ENCODE measurements at regions not wholly inside any gene's neighbourhood (a gene's known extent, or its start where the extent isn't known, plus 50 kb on each side); places are given as distances from the start of the nearest gene placed in this dataset.

GRCh38 chr22:48372390-48372789, 1455.3 kb downstream of the BRD1 start:
- Histone ChIP-seq H3K4me3 (no peak overlapping the region), H3K9ac (ENCODE audit: insufficient read length) (no peak overlapping the region), H3K27ac (no peak overlapping the region), H3K9me3 (ENCODE audit: low read depth, low read length) (no peaks in the 10 kb centered on the region), H3K36me3 (ENCODE audit: insufficient read depth, low read length) (no peaks in the 10 kb centered on the region)
- TF ChIP-seq EZH2 (IDR thresholded peaks at IDR 0.05): no peak
- TF ChIP-seq FOXP2 (optimal IDR thresholded peaks at IDR 0.05; ENCODE audit: control extremely low read depth, extremely low read length, insufficient read depth): no peak
- TF ChIP-seq POLR2AphosphoS5 (IDR thresholded peaks at IDR 0.05; ENCODE audit: borderline replicate concordance, low read depth, low read length): no peak
- no peak for DNase-seq (ENCODE audit: low read depth, low spot score)

DNA sequence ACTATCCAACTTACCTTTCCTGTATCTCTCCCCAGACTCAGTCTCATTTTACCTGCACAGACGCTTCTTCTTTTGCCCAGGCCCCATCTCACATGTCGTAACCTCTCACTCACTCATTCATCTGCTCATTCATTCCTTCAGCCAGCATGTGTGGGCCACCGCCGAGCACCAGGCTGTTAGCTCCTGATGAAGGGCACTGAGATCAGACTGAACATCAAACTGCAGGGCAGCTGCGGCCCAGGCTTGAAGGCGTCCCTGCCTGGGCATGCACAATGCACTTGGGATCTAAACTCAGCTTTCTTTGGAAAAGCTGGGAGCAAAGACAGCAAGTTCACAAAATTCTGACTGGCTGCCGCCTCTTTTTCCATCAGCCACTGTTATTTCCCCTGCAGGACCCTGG, 1456.3 kb downstream of the BRD1 start:
- TF ChIP-seq POLR2AphosphoS5 (IDR thresholded peaks at IDR 0.05; ENCODE audit: borderline replicate concordance, low read depth, low read length) (no peak), FOXP2 (optimal IDR thresholded peaks at IDR 0.05; ENCODE audit: control extremely low read depth, extremely low read length, insufficient read depth) (no peak), EZH2 (IDR thresholded peaks at IDR 0.05) (no peak)
- Histone ChIP-seq H3K36me3 (ENCODE audit: insufficient read depth, low read length) (no peaks in the 10 kb centered on the region), H3K9me3 (ENCODE audit: low read depth, low read length) (no peaks in the 10 kb centered on the region), H3K27ac (no peak overlapping the region), H3K9ac (ENCODE audit: insufficient read length) (no peak overlapping the region), H3K4me3 (no peak overlapping the region)
- no peak for DNase-seq (ENCODE audit: low read depth, low spot score)

DNA sequence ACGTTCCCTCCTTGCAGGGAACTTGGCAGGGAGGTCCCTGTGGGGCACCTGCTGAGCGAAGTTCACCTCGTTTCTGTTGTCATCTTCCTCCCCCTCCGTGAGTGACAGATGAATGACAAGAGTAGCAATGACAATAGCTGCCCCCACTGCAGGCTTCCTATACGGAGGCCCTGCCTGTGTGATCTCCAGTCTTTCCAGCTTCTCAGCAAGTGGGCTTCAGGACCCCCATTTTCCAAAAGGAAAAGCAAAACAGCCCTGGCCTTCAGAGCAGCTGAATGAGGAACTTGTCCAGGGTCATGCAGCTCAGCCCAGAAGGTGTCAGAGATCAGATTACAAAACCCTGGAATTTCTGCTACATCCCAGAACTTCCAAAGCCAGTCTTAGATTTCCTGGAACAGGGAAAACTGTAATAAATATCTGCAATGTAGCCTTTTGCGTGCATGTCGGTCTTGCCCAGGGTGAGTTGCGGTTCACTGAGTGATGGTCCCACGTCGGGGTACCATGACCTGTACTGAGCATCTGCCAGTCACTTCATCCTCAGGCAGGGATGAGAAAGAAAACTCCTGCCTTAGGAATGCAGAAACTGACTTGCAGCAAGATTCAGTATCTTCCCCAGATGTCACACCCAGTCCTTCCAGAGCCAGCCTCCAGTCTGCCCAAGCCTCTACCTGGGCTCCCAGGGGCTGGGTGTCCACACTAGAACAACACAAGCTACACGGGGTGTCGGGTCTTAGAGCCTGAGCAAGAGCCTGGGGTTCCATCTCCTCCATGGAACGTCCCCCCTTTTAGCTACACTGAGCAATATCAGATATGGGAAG, 1457.0 kb downstream of the BRD1 start:
- Histone ChIP-seq H3K36me3 (ENCODE audit: insufficient read depth, low read length) (no peaks in the 10 kb centered on the region), H3K9me3 (ENCODE audit: low read depth, low read length) (no peaks in the 10 kb centered on the region), H3K27ac (no peak overlapping the region), H3K9ac (ENCODE audit: insufficient read length) (no peak overlapping the region), H3K4me3 (no peak overlapping the region)
- TF ChIP-seq POLR2AphosphoS5 (IDR thresholded peaks at IDR 0.05; ENCODE audit: borderline replicate concordance, low read depth, low read length) (no peak), EZH2 (IDR thresholded peaks at IDR 0.05) (no peak), FOXP2 (optimal IDR thresholded peaks at IDR 0.05; ENCODE audit: control extremely low read depth, extremely low read length, insufficient read depth) (no peak)
- no peak for DNase-seq (ENCODE audit: low read depth, low spot score)

DNA sequence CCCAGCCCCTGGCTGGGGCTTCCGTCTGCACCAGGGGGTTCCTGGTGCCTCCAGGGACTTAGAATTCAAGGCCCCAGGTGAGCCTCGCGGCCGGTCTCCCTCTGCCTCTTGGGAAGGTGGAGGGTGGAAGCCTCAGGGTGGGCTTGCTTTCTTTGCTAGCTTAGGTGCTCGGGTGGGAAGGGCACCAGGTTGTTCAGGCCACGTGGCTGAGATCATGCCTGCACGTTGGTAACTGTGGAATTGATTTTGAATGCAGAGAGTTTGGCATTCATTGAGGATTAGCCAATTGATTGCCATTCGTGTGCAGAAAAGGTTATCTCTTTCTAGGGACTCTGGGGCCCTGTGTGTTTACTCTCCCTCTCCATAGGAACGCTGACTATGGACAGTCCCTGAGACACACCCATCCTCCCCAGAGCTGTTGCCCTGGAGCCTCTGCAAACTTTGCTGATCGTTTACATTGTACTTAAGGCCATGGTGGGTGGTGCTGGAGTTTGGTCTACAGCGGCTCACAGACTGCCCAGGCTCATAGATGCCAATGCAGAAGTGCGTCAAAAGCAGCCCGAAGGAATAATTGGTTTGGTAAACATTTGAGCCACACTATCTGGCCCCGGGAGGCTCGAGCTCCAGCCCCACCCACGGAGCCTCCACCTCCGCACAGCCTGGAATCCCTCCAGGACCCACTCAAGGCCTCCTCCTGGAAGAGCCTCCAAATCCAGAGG, 1457.7 kb downstream of the BRD1 start:
- H3K4me3 ChIP-seq: no peak overlapping the region
- H3K9me3 ChIP-seq (ENCODE audit: low read depth, low read length): no peaks in the 10 kb centered on the region
- H3K27ac ChIP-seq: no peak overlapping the region
- H3K36me3 ChIP-seq (ENCODE audit: insufficient read depth, low read length): no peaks in the 10 kb centered on the region
- H3K9ac ChIP-seq (ENCODE audit: insufficient read length): no peak overlapping the region
- no peak for TF ChIP-seq POLR2AphosphoS5 (IDR thresholded peaks at IDR 0.05; ENCODE audit: borderline replicate concordance, low read depth, low read length)
- TF ChIP-seq EZH2 (IDR thresholded peaks at IDR 0.05): no peak
- no peak for TF ChIP-seq FOXP2 (optimal IDR thresholded peaks at IDR 0.05; ENCODE audit: control extremely low read depth, extremely low read length, insufficient read depth)
- no peak for DNase-seq (ENCODE audit: low read depth, low spot score)

DNA sequence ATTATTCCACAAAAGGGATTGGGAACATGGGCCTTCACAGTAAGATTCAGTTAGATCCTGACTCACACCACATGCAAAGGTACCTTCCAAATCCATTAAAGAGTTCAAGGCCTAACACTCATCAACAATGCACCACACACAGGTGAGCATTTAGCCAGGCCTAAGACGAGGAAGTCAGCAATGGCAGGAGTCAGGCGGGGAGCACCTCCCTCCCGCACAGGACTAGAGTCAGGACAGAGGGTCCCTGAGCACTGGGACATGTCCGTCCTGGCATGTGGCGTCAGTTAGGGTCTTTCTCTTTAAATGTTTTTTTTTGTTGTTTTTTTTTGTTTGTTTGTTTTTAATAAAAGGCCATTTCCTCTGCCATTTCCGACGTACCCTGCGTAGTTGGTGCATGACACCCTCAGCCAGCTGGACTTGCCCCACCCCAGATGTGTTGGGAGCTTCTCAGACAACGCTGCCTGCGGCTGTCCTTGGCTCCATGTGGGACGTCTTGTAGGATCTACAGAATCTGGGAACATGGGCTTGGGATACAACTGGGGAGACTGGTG, 1458.6 kb downstream of the BRD1 start:
- H3K9ac ChIP-seq (ENCODE audit: insufficient read length): no peak overlapping the region
- H3K9me3 ChIP-seq (ENCODE audit: low read depth, low read length): no peaks in the 10 kb centered on the region
- no peak overlapping the region for H3K27ac ChIP-seq
- no peaks in the 10 kb centered on the region for H3K36me3 ChIP-seq (ENCODE audit: insufficient read depth, low read length)
- TF ChIP-seq FOXP2 (optimal IDR thresholded peaks at IDR 0.05; ENCODE audit: control extremely low read depth, extremely low read length, insufficient read depth): no peak
- H3K4me3 ChIP-seq: no peak overlapping the region
- DNase-seq (ENCODE audit: low read depth, low spot score): no peak

DNA sequence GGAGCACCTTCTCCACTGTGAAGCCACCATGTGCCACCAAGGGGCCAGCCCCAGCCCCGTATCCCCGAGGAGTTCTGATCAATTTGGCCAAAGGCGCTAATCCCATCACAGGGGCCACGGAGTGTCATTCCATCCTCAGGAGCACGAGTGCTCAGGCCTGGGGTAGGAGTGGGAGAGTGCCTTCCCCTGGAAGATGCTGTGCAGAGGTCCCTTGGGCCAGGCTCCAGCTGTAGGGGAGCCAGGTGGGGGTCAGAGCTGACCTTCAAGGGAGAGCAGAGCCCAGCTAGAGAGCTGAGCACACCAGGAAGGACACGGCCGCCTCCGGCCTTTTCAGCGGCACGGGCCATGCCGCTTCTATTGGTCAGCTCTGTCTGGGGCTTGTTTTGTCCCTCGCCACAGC, 1459.9 kb downstream of the BRD1 start:
- no peak for DNase-seq (ENCODE audit: low read depth, low spot score)
- H3K36me3 ChIP-seq (ENCODE audit: insufficient read depth, low read length): no peaks in the 10 kb centered on the region
- no peak overlapping the region for H3K4me3 ChIP-seq
- H3K9ac ChIP-seq (ENCODE audit: insufficient read length): no peak overlapping the region
- H3K27ac ChIP-seq: no peak overlapping the region
- TF ChIP-seq FOXP2 (optimal IDR thresholded peaks at IDR 0.05; ENCODE audit: control extremely low read depth, extremely low read length, insufficient read depth) (no peak), POLR2AphosphoS5 (IDR thresholded peaks at IDR 0.05; ENCODE audit: borderline replicate concordance, low read depth, low read length) (no peak), EZH2 (IDR thresholded peaks at IDR 0.05) (no peak)
- H3K9me3 ChIP-seq (ENCODE audit: low read depth, low read length): no peaks in the 10 kb centered on the region

DNA sequence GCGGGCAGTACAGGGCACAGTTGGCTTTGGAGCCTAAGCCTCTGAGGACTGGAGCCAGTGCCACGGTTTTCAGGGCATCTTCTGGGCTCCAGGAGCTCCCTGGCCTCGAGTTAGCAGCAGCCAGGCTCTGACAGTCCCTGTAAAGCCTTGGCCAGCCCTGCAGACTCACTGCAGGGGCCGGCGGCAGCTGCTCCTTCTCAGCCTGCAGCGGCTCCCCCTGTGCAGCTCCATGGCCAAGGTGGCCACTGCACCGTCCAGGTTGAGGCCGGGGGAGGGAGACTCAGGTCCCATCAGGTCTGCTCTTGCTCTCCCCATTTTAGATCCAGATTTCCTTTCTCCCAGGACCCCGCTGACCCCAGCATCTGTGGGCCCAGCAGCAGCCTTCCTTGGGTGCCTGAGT, 1461.1 kb downstream of the BRD1 start:
- Histone ChIP-seq H3K9me3 (ENCODE audit: low read depth, low read length) (no peaks in the 10 kb centered on the region), H3K4me3 (no peak overlapping the region), H3K27ac (no peak overlapping the region), H3K9ac (ENCODE audit: insufficient read length) (no peak overlapping the region), H3K36me3 (ENCODE audit: insufficient read depth, low read length) (no peaks in the 10 kb centered on the region)
- no peak for TF ChIP-seq POLR2AphosphoS5 (IDR thresholded peaks at IDR 0.05; ENCODE audit: borderline replicate concordance, low read depth, low read length)
- TF ChIP-seq FOXP2 (optimal IDR thresholded peaks at IDR 0.05; ENCODE audit: control extremely low read depth, extremely low read length, insufficient read depth): no peak
- no peak for TF ChIP-seq EZH2 (IDR thresholded peaks at IDR 0.05)
- no peak for DNase-seq (ENCODE audit: low read depth, low spot score)

GRCh38 chr22:48366056-48366455, 1461.6 kb downstream of the BRD1 start:
- no peaks in the 10 kb centered on the region for H3K36me3 ChIP-seq (ENCODE audit: insufficient read depth, low read length)
- H3K9me3 ChIP-seq (ENCODE audit: low read depth, low read length): no peaks in the 10 kb centered on the region
- no peak overlapping the region for H3K4me3 ChIP-seq
- no peak for DNase-seq (ENCODE audit: low read depth, low spot score)
- no peak overlapping the region for H3K27ac ChIP-seq
- TF ChIP-seq POLR2AphosphoS5 (IDR thresholded peaks at IDR 0.05; ENCODE audit: borderline replicate concordance, low read depth, low read length) (no peak), EZH2 (IDR thresholded peaks at IDR 0.05) (no peak), FOXP2 (optimal IDR thresholded peaks at IDR 0.05; ENCODE audit: control extremely low read depth, extremely low read length, insufficient read depth) (no peak)
- no peak overlapping the region for H3K9ac ChIP-seq (ENCODE audit: insufficient read length)
